Activated T-cell treated with anti-CD3 and anti-CD28 coated beads for 48 hours (primary cell): ENCODE measurements at regions not wholly inside any gene's neighbourhood (a gene's known extent, or its start where the extent isn't known, plus 50 kb on each side); places are given as distances from the start of the nearest gene placed in this dataset.

Experiments used
- DNase-seq: peaks from one replicate; pipeline ENCODE4 v3.0.0-alpha.2; 2020; ENCODE audit warnings: low read depth

- no peak for DNase-seq
These were observed 677.3 kb downstream of the TBC1D22A start for GRCh38 chr22:47439643-47440265.

GRCh38 chr22:47437636-47438035, 675.2 kb downstream of the TBC1D22A start:
- DNase-seq, result no peak

DNA sequence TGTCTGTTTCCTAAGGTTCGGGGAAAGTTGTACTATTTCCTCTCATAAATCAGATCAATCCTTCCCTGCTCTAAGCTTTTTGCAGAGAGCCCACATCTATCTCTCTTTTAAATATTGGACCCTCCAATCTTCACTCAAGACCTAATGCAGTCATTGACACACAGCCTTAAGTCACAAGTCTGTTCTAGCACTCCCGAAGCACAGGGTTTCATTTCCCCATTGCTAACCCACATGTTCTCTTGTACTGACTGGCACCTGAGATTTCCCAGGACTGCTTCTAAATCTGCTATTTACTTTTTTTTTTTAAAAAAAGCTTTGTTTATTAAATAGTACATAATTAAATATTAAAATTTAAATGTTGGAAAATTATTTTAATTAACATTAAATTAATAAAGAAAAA, 674.7 kb downstream of the TBC1D22A start:
- no peak for DNase-seq

GRCh38 chr22:47435826-47436225, 673.4 kb downstream of the TBC1D22A start:
- no peak for DNase-seq

GRCh38 chr22:47435204-47435487, 672.7 kb downstream of the TBC1D22A start:
- no peak for DNase-seq

DNA sequence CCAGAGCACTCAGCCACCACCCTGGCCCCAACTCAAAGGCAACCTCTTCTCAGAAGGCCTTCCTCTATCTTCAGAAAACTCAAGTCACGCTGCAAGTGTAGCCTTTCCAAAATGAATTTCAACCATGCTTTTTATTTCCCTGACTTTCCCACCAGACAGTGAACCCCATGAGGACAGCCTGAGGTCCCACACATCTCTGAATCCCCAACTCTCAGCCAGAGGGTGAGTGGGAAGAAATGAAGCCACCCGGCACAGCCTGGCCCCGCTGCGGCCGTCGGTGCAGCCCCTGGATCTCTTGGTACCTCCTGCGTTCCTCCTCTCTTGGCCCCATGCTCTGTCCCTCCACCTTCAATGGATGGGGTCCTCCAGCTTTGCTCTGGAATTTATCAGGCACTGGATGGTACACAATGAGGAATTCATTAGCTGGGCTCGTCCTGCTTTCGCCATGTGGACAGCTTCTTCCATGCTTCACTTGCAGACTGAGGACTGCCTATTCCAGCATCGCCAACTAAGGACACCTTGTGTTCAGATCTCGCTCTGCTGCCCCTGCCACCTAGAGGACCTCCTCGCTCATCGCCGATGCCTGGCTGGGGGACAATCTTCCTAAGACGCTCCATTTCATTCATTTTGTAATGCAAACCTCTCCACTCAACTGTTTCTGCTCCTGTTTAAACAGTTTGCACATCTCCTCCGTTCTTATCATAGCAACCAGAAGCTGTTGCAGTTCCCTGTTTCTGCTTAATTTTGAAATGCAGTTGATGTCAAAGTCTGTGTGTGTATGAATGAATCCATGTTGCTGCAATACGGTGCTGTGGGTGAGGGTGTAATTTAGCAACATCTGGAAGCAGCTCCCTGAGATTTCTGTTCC, 672.1 kb downstream of the TBC1D22A start:
- no peak for DNase-seq

GRCh38 chr22:47433627-47434026, 671.2 kb downstream of the TBC1D22A start:
- DNase-seq, result no peak

DNA sequence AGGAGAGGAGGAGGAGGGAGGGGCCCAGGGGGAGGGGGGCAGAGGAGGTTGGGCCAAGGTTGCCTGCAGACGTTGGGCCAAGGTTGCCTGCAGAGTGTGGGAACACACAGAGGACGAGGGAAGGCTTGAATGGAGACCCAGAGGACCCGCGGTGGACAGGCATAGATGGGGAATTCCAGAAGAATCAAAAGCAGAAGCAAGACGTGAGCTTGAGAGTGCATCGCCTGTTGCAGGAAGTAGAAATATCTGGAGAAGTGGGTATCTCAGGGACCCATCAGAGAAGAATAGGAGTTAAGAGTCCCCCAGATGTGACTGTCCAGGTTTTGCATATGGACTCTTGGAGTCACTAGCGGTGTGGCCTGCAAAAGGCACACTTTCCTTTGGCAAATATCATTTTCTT, 670.2 kb downstream of the TBC1D22A start:
- DNase-seq, result no peak

DNA sequence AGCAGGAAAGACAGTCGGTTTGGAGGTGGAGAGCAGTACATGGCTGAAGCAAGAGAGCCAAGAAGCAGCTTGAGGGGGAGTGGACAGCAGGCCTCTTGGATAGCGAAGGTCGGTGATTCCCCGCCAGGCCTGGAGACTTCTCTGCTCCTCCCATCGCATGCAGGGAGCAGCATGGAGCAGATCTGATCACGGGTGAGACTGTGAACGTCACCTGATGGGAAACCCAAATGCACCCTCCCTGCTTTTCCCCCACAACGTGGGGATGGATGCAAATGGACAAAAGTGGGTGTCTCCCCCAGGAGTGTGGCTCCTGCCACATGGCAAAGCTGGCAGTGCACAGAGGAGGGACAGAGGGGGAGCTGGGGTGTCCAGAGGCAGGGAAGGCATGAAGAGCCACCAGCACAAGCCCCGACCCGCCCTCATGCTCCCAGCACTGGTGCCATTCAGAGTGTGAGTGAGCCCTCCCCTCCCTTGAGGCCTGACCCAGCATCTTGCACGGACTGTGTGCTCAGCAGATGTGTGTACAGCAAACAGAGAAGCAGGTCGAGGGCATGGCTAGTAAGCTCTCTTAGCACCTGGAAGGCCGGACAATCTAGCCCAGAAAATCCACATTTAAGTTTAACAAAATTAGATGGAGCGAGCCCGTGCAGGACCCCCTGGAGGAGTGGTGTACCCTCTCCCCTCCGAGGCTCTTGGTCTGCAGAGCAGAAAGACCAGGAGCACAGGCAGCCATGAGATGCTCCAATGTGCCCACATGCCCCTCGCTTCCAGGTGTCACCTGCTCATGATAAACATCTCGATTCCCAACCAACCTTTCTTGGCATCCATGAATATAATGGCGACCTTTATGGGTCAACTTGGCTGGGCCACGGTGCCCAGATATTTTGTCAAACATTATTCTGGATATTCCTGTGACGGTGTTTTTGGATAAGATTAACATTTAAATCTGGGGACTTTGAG, 661.7 kb downstream of the TBC1D22A start:
- no peak for DNase-seq

DNA sequence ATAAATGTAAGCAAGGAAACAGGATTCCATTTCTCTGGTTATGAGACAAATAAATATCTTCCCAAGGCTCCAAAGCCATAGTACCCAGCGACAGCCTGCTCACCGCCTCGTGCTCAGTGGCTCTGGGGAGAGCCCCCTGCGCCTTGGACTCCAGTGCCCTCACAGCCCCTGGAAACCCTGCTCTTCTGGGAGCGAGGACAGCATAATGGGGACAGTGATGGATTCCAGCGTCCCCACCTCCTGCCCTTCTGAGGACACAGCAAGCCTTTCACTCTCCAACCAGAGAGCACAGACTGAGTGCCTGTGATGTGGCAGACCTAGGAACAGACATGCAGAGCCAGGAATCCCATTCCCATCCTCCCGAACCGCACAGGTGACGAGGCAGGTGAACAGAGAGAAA, 660.8 kb downstream of the TBC1D22A start:
- no peak for DNase-seq

- no peak for DNase-seq
These were observed 660.3 kb downstream of the TBC1D22A start for GRCh38 chr22:47422736-47423135.

DNA sequence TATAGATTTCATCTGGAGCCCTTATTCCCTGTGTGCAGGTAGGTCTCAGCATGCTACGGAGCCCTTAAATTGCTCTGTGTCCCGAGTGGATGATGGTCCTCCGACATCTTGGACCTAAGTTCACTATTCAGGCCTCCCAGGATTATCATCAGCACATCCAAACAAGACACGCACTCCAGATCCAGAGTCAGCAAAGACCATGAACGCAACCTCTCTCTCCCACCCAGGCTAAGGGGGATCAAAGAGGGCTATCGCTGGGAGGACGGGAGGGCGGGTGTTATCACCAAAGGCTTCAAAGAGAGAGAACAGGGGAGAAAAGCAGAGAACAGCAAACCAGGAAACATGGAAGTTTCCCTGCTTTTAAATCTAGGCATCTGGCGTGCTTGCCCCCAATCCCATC, 659.4 kb downstream of the TBC1D22A start:
- no peak for DNase-seq

- no peak for DNase-seq
These were observed 657.8 kb downstream of the TBC1D22A start for GRCh38 chr22:47420211-47420610.

GRCh38 chr22:47419239-47419638, 656.8 kb downstream of the TBC1D22A start:
- DNase-seq, result no peak

- DNase-seq, result no peak
These were observed 655.2 kb downstream of the TBC1D22A start for GRCh38 chr22:47417699-47418098.

GRCh38 chr22:47411006-47411405, 648.6 kb downstream of the TBC1D22A start:
- DNase-seq, result no peak

DNA sequence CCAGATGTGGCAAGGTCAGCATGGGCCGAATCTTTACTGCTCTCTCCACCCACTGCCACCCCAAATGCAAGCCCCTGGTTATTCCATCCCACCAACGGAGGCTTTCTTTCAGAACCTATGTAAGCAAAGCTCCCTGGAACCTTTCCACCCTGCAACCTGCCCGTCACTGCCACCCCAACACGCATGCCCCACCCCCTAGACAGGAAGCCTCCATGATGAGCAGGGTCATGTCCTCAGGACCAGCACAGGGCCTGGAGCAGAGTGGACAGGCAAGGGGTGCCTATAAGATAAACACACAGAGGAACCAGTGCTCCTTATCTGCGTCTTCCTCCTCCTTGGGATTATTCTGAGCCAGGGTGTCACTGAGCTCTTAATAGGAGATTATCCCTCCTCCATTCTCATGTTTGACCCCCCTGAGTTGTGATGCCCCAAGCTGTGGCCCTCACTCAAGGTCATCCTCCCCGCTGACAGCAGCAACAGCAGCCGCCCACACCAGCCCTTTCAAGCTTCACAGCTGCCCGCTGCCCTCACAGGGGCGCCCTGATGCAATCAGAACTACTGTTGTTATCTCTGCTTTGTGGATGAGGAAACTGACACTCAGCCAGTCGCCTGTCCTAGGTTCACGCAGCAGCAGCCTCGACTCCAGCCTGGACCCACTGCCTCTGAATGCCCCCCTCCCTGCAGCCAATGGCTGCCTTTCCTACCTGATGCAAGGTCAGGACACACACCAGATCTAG, 647.3 kb downstream of the TBC1D22A start:
- DNase-seq, result no peak

- DNase-seq, result no peak
These were observed 646.0 kb downstream of the TBC1D22A start for GRCh38 chr22:47408409-47408808.

DNA sequence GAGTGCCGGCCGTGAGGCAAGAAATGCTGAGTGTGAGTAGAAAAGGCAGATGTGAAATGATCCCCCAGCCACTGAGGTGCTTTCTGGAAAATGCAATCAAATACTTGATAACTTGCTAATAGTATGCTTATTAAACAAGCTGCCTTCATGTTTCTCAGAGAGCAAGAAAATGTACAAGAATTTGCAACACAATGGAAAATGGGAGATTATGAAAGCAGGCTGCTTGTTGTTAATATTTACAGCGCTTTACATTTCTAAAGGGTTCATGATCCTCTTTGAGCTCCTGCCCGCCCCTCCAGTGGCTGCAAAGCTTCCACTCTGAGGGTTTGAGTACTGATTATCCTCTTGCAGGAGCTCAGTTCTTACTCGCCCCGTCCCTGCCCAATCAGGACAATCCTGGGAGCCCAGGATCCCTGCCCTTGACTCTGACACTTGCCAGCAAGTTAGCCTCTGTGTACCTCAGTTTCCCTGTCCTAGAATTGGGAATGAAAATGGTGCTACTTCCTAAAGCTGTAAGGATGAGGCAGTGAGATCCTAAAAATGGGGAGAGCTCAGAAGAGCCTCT, 645.1 kb downstream of the TBC1D22A start:
- no peak for DNase-seq

DNA sequence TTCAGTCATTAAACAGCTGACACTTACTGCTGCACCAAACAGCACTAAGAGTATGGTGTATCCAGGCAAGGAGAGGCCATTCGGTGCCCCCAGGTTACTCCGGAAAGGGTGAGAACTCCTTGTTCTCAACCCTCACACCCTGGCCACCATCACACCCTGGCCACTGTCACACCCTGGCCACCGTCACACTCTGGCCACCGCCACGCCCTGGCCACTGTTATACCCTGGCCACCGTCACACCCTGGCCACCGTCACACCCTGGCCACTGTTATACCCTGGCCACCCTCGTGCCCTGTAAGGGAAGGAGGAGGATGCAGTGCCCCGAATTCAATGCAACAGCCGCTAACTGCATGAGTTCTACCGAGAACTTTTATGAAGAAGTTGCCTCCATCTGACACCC, 644.4 kb downstream of the TBC1D22A start:
- DNase-seq, result no peak

- DNase-seq, result no peak
These were observed 643.9 kb downstream of the TBC1D22A start for GRCh38 chr22:47406180-47406834.
